Stimulated activated CD4-positive, alpha-beta T cell treated with anti-CD3 and anti-CD28 coated beads, Interleukin-1b, Interleukin-23, amount 100 ng/mL, for 4 hours (primary cell): ENCODE measurements at regions not wholly inside any gene's neighbourhood (a gene's known extent, or its start where the extent isn't known, plus 50 kb on each side); places are given as distances from the start of the nearest gene placed in this dataset.
"Not testable (repeated sequence)": the region's sequence is repeated elsewhere in the genome, so short reads cannot be mapped to it uniquely, and the experiment has no call there.

Source experiments
- DNase-seq, 2 donors: peaks; one replicate each; pipeline ENCODE4 v3.0.0-alpha.2; 2020; ENCODE audit warnings: low read depth in 2 of 2

- DNase-seq: no peak
Measured at GRCh38 chr4:100034023-100034664, 84.1 kb upstream of the H2AZ1 start.

- no peak for DNase-seq
Measured at GRCh38 chr4:100026066-100026465, 76.0 kb upstream of the H2AZ1 start.

GRCh38 chr4:100023800-100024199 lies 73.7 kb upstream of the H2AZ1 start:
- DNase-seq: no peak

GRCh38 chr4:100022792-100023222 lies 72.7 kb upstream of the H2AZ1 start:
- no peak for DNase-seq

GRCh38 chr4:100019821-100020220 lies 69.7 kb upstream of the H2AZ1 start:
- no peak for DNase-seq

- DNase-seq: no peak
Measured at GRCh38 chr4:100017637-100018310, 67.7 kb upstream of the H2AZ1 start.

GRCh38 chr4:100016191-100016590 lies 66.1 kb upstream of the H2AZ1 start:
- DNase-seq: no peak

- no peak for DNase-seq
Measured at GRCh38 chr4:100014616-100015015, 64.5 kb upstream of the H2AZ1 start.

GRCh38 chr4:100009490-100009889 lies 59.4 kb upstream of the H2AZ1 start:
- DNase-seq: no peak

- DNase-seq: no peak
Measured at GRCh38 chr4:100008048-100008447, 58.0 kb upstream of the H2AZ1 start.

GRCh38 chr4:100006161-100006560 lies 56.1 kb upstream of the H2AZ1 start:
- not testable (repeated sequence) for DNase-seq
